Ishikawa (cell line): ENCODE measurements at regions not wholly inside any gene's neighbourhood (a gene's known extent, or its start where the extent isn't known, plus 50 kb on each side); places are given as distances from the start of the nearest gene placed in this dataset.

ENCODE experiments used
- CEBPB ChIP-seq: IDR thresholded peaks from 2 replicates; pipeline ENCODE4 v1.6.1; 2012
- CREB1 ChIP-seq: IDR thresholded peaks from 2 replicates; pipeline ENCODE4 v1.6.1; 2012; ENCODE audit warnings: low read depth
- EGR1 ChIP-seq: IDR thresholded peaks from 2 replicates; pipeline ENCODE4 v1.6.1; 2012
- EP300 ChIP-seq: IDR thresholded peaks from 2 replicates; pipeline ENCODE4 v1.6.1; 2012; ENCODE audit warnings: borderline replicate concordance
- FOXM1 ChIP-seq: IDR thresholded peaks from 2 replicates; pipeline ENCODE4 v1.6.1; 2012; ENCODE audit warnings: low read depth, borderline replicate concordance
- NFIC ChIP-seq: IDR thresholded peaks from 2 replicates; pipeline ENCODE4 v1.6.1; 2012
- RAD21 ChIP-seq: IDR thresholded peaks from 2 replicates; pipeline ENCODE4 v1.6.1; 2012; ENCODE audit warnings: low read depth
- REST ChIP-seq: IDR thresholded peaks from 2 replicates; pipeline ENCODE4 v1.6.1; 2012; ENCODE audit warnings: low read depth, mild to moderate bottlenecking
- TAF1 ChIP-seq: IDR thresholded peaks from 2 replicates; pipeline ENCODE4 v1.6.1; 2012; ENCODE audit warnings: low read depth, mild to moderate bottlenecking
- TCF12 ChIP-seq: IDR thresholded peaks from 2 replicates; pipeline ENCODE4 v1.6.1; 2012; ENCODE audit warnings: low read depth
- TEAD4 ChIP-seq: IDR thresholded peaks from 2 replicates; pipeline ENCODE4 v1.6.1; 2012
- USF1 ChIP-seq: IDR thresholded peaks from 2 replicates; pipeline ENCODE4 v1.6.1; 2012
- YY1 ChIP-seq: IDR thresholded peaks from 2 replicates; pipeline ENCODE4 v1.6.1; 2012; ENCODE audit warnings: low read depth
- ZBTB7A ChIP-seq: IDR thresholded peaks from 2 replicates; pipeline ENCODE4 v1.6.1; 2012; ENCODE audit warnings: low read depth
- TF ChIP-seq, protein P1 (sequence below): IDR thresholded peaks from 2 replicates; pipeline ENCODE4 v1.6.1; 2012

GRCh38 chr1:105636052-105636451 is 1420.4 kb upstream of the PRMT6 start:
- TF ChIP-seq YY1 (no peak), TEAD4 (no peak), REST (no peak), NFIC (no peak), EGR1 (no peak), TCF12 (no peak), FOXM1 (no peak), CREB1 (no peak), CEBPB (no peak), ZBTB7A (no peak), USF1 (no peak), TAF1 (no peak), RAD21 (no peak)
- TF ChIP-seq, protein P1, sequence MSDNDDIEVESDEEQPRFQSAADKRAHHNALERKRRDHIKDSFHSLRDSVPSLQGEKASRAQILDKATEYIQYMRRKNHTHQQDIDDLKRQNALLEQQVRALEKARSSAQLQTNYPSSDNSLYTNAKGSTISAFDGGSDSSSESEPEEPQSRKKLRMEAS: no peak

DNA sequence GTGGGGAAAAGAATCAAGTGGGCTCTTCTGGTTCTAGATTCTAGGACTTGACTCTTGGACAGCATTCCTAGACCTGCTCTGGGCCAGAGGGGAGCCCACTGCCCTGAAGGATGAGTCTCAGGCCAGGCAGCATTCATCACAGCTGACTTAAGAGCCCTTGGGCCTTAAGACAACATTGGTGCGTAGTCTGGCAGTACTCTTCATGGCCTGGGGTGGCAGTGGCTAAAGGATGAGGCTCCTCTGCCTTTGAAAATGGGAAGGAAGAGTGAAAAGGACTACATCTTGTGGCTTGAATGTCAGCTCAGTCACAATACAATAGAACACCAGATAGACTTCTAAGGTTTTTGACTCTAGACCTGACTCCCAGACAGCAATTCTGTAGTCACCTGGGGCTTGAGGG is 1415.1 kb upstream of the PRMT6 start:
- no peak for TF ChIP-seq TAF1
- TF ChIP-seq, protein P1: no peak
- no peak for TF ChIP-seq NFIC
- no peak for TF ChIP-seq TCF12
- no peak for TF ChIP-seq ZBTB7A
- no peak for TF ChIP-seq TEAD4
- TF ChIP-seq YY1: no peak
- no peak for TF ChIP-seq EP300
- no peak for TF ChIP-seq FOXM1
- no peak for TF ChIP-seq REST
- TF ChIP-seq RAD21: no peak
- TF ChIP-seq CREB1: no peak
- TF ChIP-seq USF1: no peak
- no peak for TF ChIP-seq CEBPB
- TF ChIP-seq EGR1: no peak

- TF ChIP-seq RAD21 (no peak), EP300 (no peak), CREB1 (no peak), NFIC (no peak), YY1 (no peak), EGR1 (no peak), TEAD4 (no peak), ZBTB7A (no peak), CEBPB (no peak), TCF12 (no peak), FOXM1 (no peak), TAF1 (no peak)
- TF ChIP-seq, protein P1: no peak
Measured at GRCh38 chr1:105652109-105652508, 1404.4 kb upstream of the PRMT6 start.

- TF ChIP-seq USF1: no peak
- no peak for TF ChIP-seq TAF1
- TF ChIP-seq CREB1: no peak
- TF ChIP-seq FOXM1: no peak
- no peak for TF ChIP-seq ZBTB7A
- TF ChIP-seq YY1: no peak
- TF ChIP-seq, protein P1: no peak
- TF ChIP-seq TEAD4: no peak
- TF ChIP-seq REST: no peak
- TF ChIP-seq TCF12: no peak
- no peak for TF ChIP-seq CEBPB
- no peak for TF ChIP-seq EP300
- TF ChIP-seq NFIC: no peak
- TF ChIP-seq RAD21: no peak
Measured at GRCh38 chr1:105655032-105655431, 1401.4 kb upstream of the PRMT6 start.
